HCT116 (cell line): ENCODE measurements at regions not wholly inside any gene's neighbourhood (a gene's known extent, or its start where the extent isn't known, plus 50 kb on each side); places are given as distances from the start of the nearest gene placed in this dataset.

Experiments used
- ATAC-seq: fragments of 200-7000 bp; cut with Tn5 transposase; 2 replicates; pipeline ENCODE4 v1.9.1; 2020; ENCODE audit warnings: mild to moderate bottlenecking, moderate library complexity
- BruUV-seq: library from RNA; stranded (reverse); fragments of 400-500 nt; replicated peaks from 2 replicates; lab custom pipeline; 2021; lab: Mats Ljungman, UMichigan
- CTCF ChIA-PET: fragments of 300-600 bp; sonication (Branson Sonifier 250); formaldehyde crosslinking; loops from one replicate; lab custom pipeline; 2021; ENCODE audit warnings: antibody characterized with exemption; lab: Charles Lee
- POLR2A ChIA-PET: fragments of 300-600, 350-600 bp; sonication (Branson Sonifier 250); formaldehyde crosslinking; loops from one replicate; lab custom pipeline; 2021; ENCODE audit warnings: antibody characterized with exemption; lab: Charles Lee
- RAD21 ChIA-PET, 2 experiments: fragments of 300-600 bp; sonication (Branson Sonifier 250); formaldehyde crosslinking; loops; one replicate each; lab custom pipeline; 2023; ENCODE audit warnings: low total read pairs in 2 of 2; ENCODE audit not compliant: uncharacterized antibody in 2 of 2, unreplicated experiment in 2 of 2, low non-redundant PET in 1 of 2; lab: Charles Lee
- DNase-seq: peaks from one replicate; pipeline ENCODE4 v3.0.0-alpha.2; 2010; ENCODE audit warnings: low read depth, low spot score
- H2AFZ ChIP-seq: fragments of 200-600 bp; shearing (Covaris generic), sonication (generic); 2 replicates; pipeline ENCODE4 v1.6.1; 2017; ENCODE audit warnings: low read depth, mixed run types, mixed read lengths, antibody characterized with exemption, low read length; ENCODE audit not compliant: poor library complexity, severe bottlenecking
- H3K27ac ChIP-seq: 2 replicates; pipeline ENCODE4 v1.5.1; 2012; ENCODE audit warnings: low read depth, low read length
- H3K27me3 ChIP-seq: fragments of 200-600 bp; sonication (generic); 2 replicates; pipeline ENCODE4 v1.6.1; 2016; ENCODE audit warnings: mixed run types, low read length, mixed read lengths; ENCODE audit not compliant: insufficient read depth
- H3K36me3 ChIP-seq, 2 experiments: fragments of 200-500 bp in 1 of 2; fragments of 200-600 bp in 1 of 2; sonication (Bioruptor generic) in 1 of 2; sonication (generic) in 1 of 2; 2 replicates each; pipeline versions ENCODE4 v1.5.1 to v1.6.1; 2014 to 2016; ENCODE audit warnings: low read length in 2 of 2, inconsistent platforms in 1 of 2, mixed read lengths in 1 of 2, mixed run types in 1 of 2; ENCODE audit not compliant: insufficient read depth in 2 of 2, control insufficient read depth in 1 of 2
- H3K4me1 ChIP-seq, 2 experiments: fragments of 200-600 bp in 1 of 2; sonication (generic) in 1 of 2; 2 replicates each; pipeline versions ENCODE4 v1.5.1 to v1.6.1; 2012 to 2017; ENCODE audit warnings: low read length in 2 of 2, inconsistent platforms in 1 of 2, mild to moderate bottlenecking in 1 of 2, mixed read lengths in 1 of 2, mixed run types in 1 of 2, moderate library complexity in 1 of 2; ENCODE audit not compliant: insufficient read depth in 2 of 2, control insufficient read depth in 1 of 2
- H3K4me2 ChIP-seq: fragments of 200-600 bp; sonication (generic); 2 replicates; pipeline ENCODE4 v1.6.1; 2017; ENCODE audit warnings: mixed run types, low read length, mixed read lengths
- H3K4me3 ChIP-seq, 2 experiments: fragments of 200-600 bp in 1 of 2; sonication (generic) in 1 of 2; replicated peaks in 1 of 2; 2 replicates each; pipeline ENCODE4 v1.5.1; 2011 to 2016; ENCODE audit warnings: low read length in 2 of 2, control low read depth in 1 of 2, low read depth in 1 of 2, mild to moderate bottlenecking in 1 of 2, mixed read lengths in 1 of 2, mixed run types in 1 of 2
- H3K79me2 ChIP-seq: fragments of 200-600 bp; sonication (generic); 2 replicates; pipeline ENCODE4 v1.6.1; 2017; ENCODE audit warnings: mild to moderate bottlenecking, mixed run types, low read length, moderate library complexity, mixed read lengths; ENCODE audit not compliant: insufficient read depth
- H3K9ac ChIP-seq: fragments of 200-600 bp; sonication (generic); 2 replicates; pipeline ENCODE4 v1.6.1; 2016; ENCODE audit warnings: low read length, mixed read lengths
- H3K9me2 ChIP-seq: fragments of 200-600 bp; sonication (generic), shearing (Covaris generic); 2 replicates; pipeline ENCODE4 v1.6.1; 2017; ENCODE audit warnings: mixed run types, mild to moderate bottlenecking, moderate library complexity; ENCODE audit not compliant: insufficient read depth
- H3K9me3 ChIP-seq, 2 experiments: fragments of 200-500 bp in 1 of 2; fragments of 200-600 bp in 1 of 2; sonication (Bioruptor generic) in 1 of 2; sonication (generic) in 1 of 2; 2 replicates each; pipeline ENCODE4 v1.6.1; 2014 to 2017; ENCODE audit warnings: low read length in 2 of 2, mixed read lengths in 2 of 2, inconsistent platforms in 1 of 2, low read depth in 1 of 2, mild to moderate bottlenecking in 1 of 2, mixed run types in 1 of 2, moderate library complexity in 1 of 2; ENCODE audit not compliant: control insufficient read depth in 1 of 2, insufficient read depth in 1 of 2
- H4K20me1 ChIP-seq: fragments of 200-600 bp; sonication (generic), shearing (Covaris generic); 2 replicates; pipeline ENCODE4 v1.6.1; 2017; ENCODE audit warnings: mixed run types, mild to moderate bottlenecking, moderate library complexity; ENCODE audit not compliant: insufficient read depth
- ATF3 ChIP-seq: IDR thresholded peaks from 2 replicates; pipeline ENCODE4 v1.6.1; 2012
- CBX3 ChIP-seq: IDR thresholded peaks from 2 replicates; pipeline ENCODE4 v1.6.1; 2012; ENCODE audit warnings: low read depth
- CEBPB ChIP-seq: IDR thresholded peaks from 2 replicates; pipeline ENCODE4 v1.6.1; 2012; ENCODE audit warnings: low read depth
- CTCF ChIP-seq, 3 experiments: fragments of 200-600 bp in 1 of 3; sonication (generic) in 1 of 3; IDR thresholded peaks in 2 of 3; conservative IDR thresholded peaks in 1 of 3; 2 replicates each; pipeline ENCODE4 v1.5.1; 2012 to 2017; ENCODE audit warnings: low read depth in 2 of 3, low read length in 2 of 3, antibody characterized with exemption in 1 of 3, borderline replicate concordance in 1 of 3, control low read depth in 1 of 3, mild to moderate bottlenecking in 1 of 3, mixed read lengths in 1 of 3, mixed run types in 1 of 3, moderate library complexity in 1 of 3; ENCODE audit not compliant: insufficient read depth in 1 of 3
- ELF1 ChIP-seq: IDR thresholded peaks from 2 replicates; pipeline ENCODE4 v1.6.1; 2012; ENCODE audit warnings: low read depth, borderline replicate concordance
- EZH2 ChIP-seq: fragments of 200-600 bp; sonication (generic); IDR thresholded peaks from 2 replicates; pipeline ENCODE4 v1.6.1; 2017; ENCODE audit warnings: antibody characterized with exemption, mixed run types
- EZH2phosphoT487 ChIP-seq: fragments of 200-600 bp; IDR thresholded peaks from 2 replicates; pipeline ENCODE4 v1.6.1; 2018; ENCODE audit warnings: antibody characterized with exemption, borderline replicate concordance
- FOSL1 ChIP-seq: IDR thresholded peaks from 2 replicates; pipeline ENCODE4 v1.6.1; 2012; ENCODE audit warnings: low read depth
- JUND ChIP-seq: IDR thresholded peaks from 2 replicates; pipeline ENCODE4 v1.6.1; 2012
- MAX ChIP-seq: IDR thresholded peaks from 2 replicates; pipeline ENCODE4 v1.6.1; 2012
- RAD21 ChIP-seq: IDR thresholded peaks from 2 replicates; pipeline ENCODE4 v1.6.1; 2012; ENCODE audit warnings: low read depth, mild to moderate bottlenecking
- REST ChIP-seq: IDR thresholded peaks from 2 replicates; pipeline ENCODE4 v1.6.1; 2012; ENCODE audit warnings: low read depth
- SIN3A ChIP-seq: IDR thresholded peaks from 2 replicates; pipeline ENCODE4 v1.6.1; 2012; ENCODE audit warnings: low read depth
- SRF ChIP-seq: IDR thresholded peaks from 2 replicates; pipeline ENCODE4 v1.6.1; 2012; ENCODE audit warnings: low read depth
- TCF7L2 ChIP-seq: IDR thresholded peaks from 2 replicates; pipeline ENCODE4 v1.7.0; 2011; ENCODE audit warnings: borderline replicate concordance, inconsistent platforms; ENCODE audit not compliant: insufficient read depth, insufficient read length; ENCODE audit errors: extremely low read depth
- YY1 ChIP-seq: IDR thresholded peaks from 2 replicates; pipeline ENCODE4 v1.6.1; 2011; ENCODE audit warnings: low read length, low read depth, moderate library complexity, mild to moderate bottlenecking; ENCODE audit not compliant: insufficient replicate concordance; ENCODE audit errors: extremely low read depth
- ZBTB33 ChIP-seq: IDR thresholded peaks from 2 replicates; pipeline ENCODE4 v1.6.1; 2011; ENCODE audit warnings: mild to moderate bottlenecking, low read length, moderate library complexity; ENCODE audit not compliant: insufficient replicate concordance; ENCODE audit errors: extremely low read depth
- ZFX ChIP-seq: fragments of 450-650 bp; IDR thresholded peaks from 2 replicates; pipeline ENCODE4 v1.6.1; 2017
- ZNF274 ChIP-seq: fragments of 200-500 bp; sonication (Bioruptor generic); IDR thresholded peaks from 2 replicates; pipeline ENCODE4 v1.6.1; 2014; ENCODE audit warnings: mild to moderate bottlenecking, low read depth, low read length, inconsistent platforms
- intact Hi-C: fragments of 100-400 bp; cut with micrococcal nuclease; formaldehyde crosslinking; loops from 2 replicates; pipeline ENCODE4 v1.10.0; 2022

- no peak for DNase-seq
- BruUV-seq: no TSS peak
- POLR2A ChIA-PET: no interaction called here
- RAD21 ChIA-PET: no interaction called here
- CTCF ChIA-PET: no interaction called here
- no peak overlapping the region for H2AFZ ChIP-seq
- no peak overlapping the region for H3K27ac ChIP-seq
- intact Hi-C loops: no loop called here
- no peak for ATAC-seq
- H3K4me3 ChIP-seq: no peak overlapping the region
- no peaks in the 10 kb centered on the region for H3K9me3 ChIP-seq
- no peaks in the 10 kb centered on the region for H3K79me2 ChIP-seq
- H3K36me3 ChIP-seq: no peaks in the 10 kb centered on the region
- H3K9ac ChIP-seq: no peak overlapping the region
- H4K20me1 ChIP-seq: no peaks in the 10 kb centered on the region
- no peaks in the 10 kb centered on the region for H3K9me2 ChIP-seq
- TF ChIP-seq EZH2 (no peak), SIN3A (no peak), EZH2phosphoT487 (no peak), RAD21 (no peak), ELF1 (no peak), ZBTB33 (no peak), REST (no peak), CEBPB (no peak), CTCF (IDR thresholded peaks at IDR 0.05 in 2 of 3, conservative IDR thresholded peaks at IDR 0.05 in 1 of 3; ENCODE audit: borderline replicate concordance in 1 of 3, insufficient read depth in 1 of 3, low read depth in 2 of 3, low read length in 2 of 3) (no peak), ZFX (no peak), TCF7L2 (no peak), ATF3 (no peak), YY1 (no peak), FOSL1 (no peak), ZNF274 (no peak), SRF (no peak), MAX (no peak), CBX3 (no peak), JUND (no peak)
- TF ChIP-seq, all 23 proteins: peak for 0
- Histone ChIP-seq H3K4me2 (no peak overlapping the region), H3K4me1 (no peaks in the 10 kb centered on the region), H3K27me3 (no peaks in the 10 kb centered on the region)
Observed at GRCh38 chrX:54675762-54676161, 122.3 kb downstream of the ITIH6 start.
